GM19240 (cell line): ENCODE measurements at regions not wholly inside any gene's neighbourhood (a gene's known extent, or its start where the extent isn't known, plus 50 kb on each side); places are given as distances from the start of the nearest gene placed in this dataset.
"Not testable (repeated sequence)": the region's sequence is repeated elsewhere in the genome, so short reads cannot be mapped to it uniquely, and the experiment has no call there.

Source experiments
- DNase-seq: peaks from one replicate; pipeline ENCODE4 v3.0.0; 2011; ENCODE audit warnings: low spot score; ENCODE audit not compliant: insufficient read length

- no peak for DNase-seq
These were observed 482.6 kb downstream of the PLOD2 start for GRCh38 chr3:145678401-145678800.

- no peak for DNase-seq
These were observed 479.8 kb downstream of the PLOD2 start for GRCh38 chr3:145681181-145681580.

GRCh38 chr3:145687978-145688377 lies 473.0 kb downstream of the PLOD2 start:
- not testable (repeated sequence) for DNase-seq

GRCh38 chr3:145692751-145693150 lies 468.2 kb downstream of the PLOD2 start:
- no peak for DNase-seq

- no peak for DNase-seq
These were observed 465.0 kb downstream of the PLOD2 start for GRCh38 chr3:145696011-145696410.

GRCh38 chr3:145698250-145698649 lies 462.7 kb downstream of the PLOD2 start:
- DNase-seq = no peak

- DNase-seq = no peak
These were observed 462.2 kb downstream of the PLOD2 start for GRCh38 chr3:145698749-145699148.

- DNase-seq = no peak
These were observed 457.0 kb downstream of the PLOD2 start for GRCh38 chr3:145704020-145704419.

- DNase-seq = not testable (repeated sequence)
These were observed 451.2 kb downstream of the PLOD2 start for GRCh38 chr3:145709779-145710178.

- no peak for DNase-seq
These were observed 444.5 kb downstream of the PLOD2 start for GRCh38 chr3:145716519-145716918.

- DNase-seq = no peak
These were observed 441.9 kb downstream of the PLOD2 start for GRCh38 chr3:145719114-145719513.

GRCh38 chr3:145721273-145721805 lies 439.6 kb downstream of the PLOD2 start:
- no peak for DNase-seq

GRCh38 chr3:145721815-145722214 lies 439.2 kb downstream of the PLOD2 start:
- no peak for DNase-seq

GRCh38 chr3:145727476-145727875 lies 433.5 kb downstream of the PLOD2 start:
- no peak for DNase-seq

- no peak for DNase-seq
These were observed 425.4 kb downstream of the PLOD2 start for GRCh38 chr3:145735631-145736030.

- DNase-seq = no peak
These were observed 423.0 kb downstream of the PLOD2 start for GRCh38 chr3:145737952-145738351.

GRCh38 chr3:145739926-145740325 lies 421.1 kb downstream of the PLOD2 start:
- no peak for DNase-seq

GRCh38 chr3:145750657-145751056 lies 410.3 kb downstream of the PLOD2 start:
- DNase-seq = no peak

GRCh38 chr3:145752576-145752975 lies 408.4 kb downstream of the PLOD2 start:
- DNase-seq = no peak

- no peak for DNase-seq
These were observed 406.2 kb downstream of the PLOD2 start for GRCh38 chr3:145754605-145755289.

GRCh38 chr3:145760036-145760435 lies 400.9 kb downstream of the PLOD2 start:
- DNase-seq = no peak

GRCh38 chr3:145767909-145768308 lies 393.1 kb downstream of the PLOD2 start:
- DNase-seq = no peak

- DNase-seq = no peak
These were observed 384.1 kb downstream of the PLOD2 start for GRCh38 chr3:145776782-145777408.
